HFFc6 (cell line): ENCODE measurements at regions not wholly inside any gene's neighbourhood (a gene's known extent, or its start where the extent isn't known, plus 50 kb on each side); places are given as distances from the start of the nearest gene placed in this dataset.

ENCODE experiments used
- DNase-seq: peaks from one replicate; pipeline ENCODE4 v3.0.0-alpha.2; 2018
- H3K27ac Mint-ChIP-seq: 2 replicates; pipeline ENCODE4 v1.8.0; 2020; ENCODE audit warnings: mild to moderate bottlenecking, mixed read lengths
- H3K27me3 Mint-ChIP-seq: 2 replicates; pipeline ENCODE4 v1.8.0; 2021; ENCODE audit warnings: mild to moderate bottlenecking, moderate library complexity, mixed read lengths; ENCODE audit not compliant: insufficient read depth
- H3K36me3 Mint-ChIP-seq: 2 replicates; pipeline ENCODE4 v1.8.0; 2021; ENCODE audit warnings: low read depth, mixed read lengths
- H3K4me1 Mint-ChIP-seq: 2 replicates; pipeline ENCODE4 v1.8.0; 2020; ENCODE audit warnings: low read depth, mixed read lengths
- H3K4me3 Mint-ChIP-seq: 2 replicates; pipeline ENCODE4 v1.8.0; 2020; ENCODE audit warnings: mild to moderate bottlenecking, moderate library complexity, mixed read lengths
- H3K9me3 Mint-ChIP-seq: 2 replicates; pipeline ENCODE4 v1.8.0; 2020; ENCODE audit warnings: mild to moderate bottlenecking, mixed read lengths
- CTCF ChIP-seq: fragments of 200-600 bp; sonication (generic); IDR thresholded peaks from 2 replicates; pipeline ENCODE4 v1.5.0; 2021; ENCODE audit warnings: antibody characterized with exemption, mild to moderate bottlenecking

GRCh38 chr5:108649106-108649505 is 98.6 kb upstream of the FER start:
- DNase-seq = no peak

GRCh38 chr5:108642170-108642906 is 105.4 kb upstream of the FER start:
- Mint-ChIP-seq H3K27ac (no peak overlapping the region), H3K36me3 (no peaks in the 10 kb centered on the region), H3K4me3 (peak overlapping the region; percentile 72), H3K27me3 (peaks cover 5% of the 10 kb centered on the region), H3K9me3 (peaks cover 8% of the 10 kb centered on the region), H3K4me1 (peaks cover 8% of the 10 kb centered on the region)
- DNase-seq = peak; percentile 63
- TF ChIP-seq CTCF = peak; percentile 89

More at GRCh38 chr5:108649106-108649505, 98.6 kb upstream of the FER start:
- peaks cover 8% of the 10 kb centered on the region for H3K9me3 Mint-ChIP-seq
- H3K36me3 Mint-ChIP-seq = no peaks in the 10 kb centered on the region
- TF ChIP-seq CTCF = no peak
- H3K27me3 Mint-ChIP-seq = peaks cover 2% of the 10 kb centered on the region
- H3K4me3 Mint-ChIP-seq = no peak overlapping the region
- H3K27ac Mint-ChIP-seq = no peak overlapping the region
- peaks cover 27% of the 10 kb centered on the region; the same call in 1 of the 2 replicates for H3K4me1 Mint-ChIP-seq

GRCh38 chr5:108641596-108641995 is 106.1 kb upstream of the FER start:
- Mint-ChIP-seq H3K27me3 (peaks cover 3% of the 10 kb centered on the region), H3K36me3 (no peaks in the 10 kb centered on the region), H3K27ac (no peak overlapping the region), H3K9me3 (peaks cover 1% of the 10 kb centered on the region; the same call in 1 of the 2 replicates), H3K4me3 (no peak overlapping the region), H3K4me1 (peaks cover 8% of the 10 kb centered on the region)
- DNase-seq = no peak
- no peak for TF ChIP-seq CTCF

GRCh38 chr5:108639366-108639765 is 108.3 kb upstream of the FER start:
- no peak for TF ChIP-seq CTCF
- H3K27ac Mint-ChIP-seq = no peak overlapping the region

GRCh38 chr5:108638021-108638420 is 109.7 kb upstream of the FER start:
- Mint-ChIP-seq H3K4me3 (no peak overlapping the region), H3K4me1 (peaks cover 8% of the 10 kb centered on the region), H3K27ac (no peak overlapping the region), H3K9me3 (no peaks in the 10 kb centered on the region), H3K36me3 (no peaks in the 10 kb centered on the region), H3K27me3 (peaks cover 3% of the 10 kb centered on the region; the same call in 1 of the 2 replicates)
- no peak for DNase-seq
- no peak for TF ChIP-seq CTCF

More at GRCh38 chr5:108639366-108639765, 108.3 kb upstream of the FER start:
- Mint-ChIP-seq H3K4me1 (peaks cover 8% of the 10 kb centered on the region), H3K4me3 (no peak overlapping the region), H3K27me3 (peaks cover 3% of the 10 kb centered on the region; the same call in 1 of the 2 replicates), H3K36me3 (no peaks in the 10 kb centered on the region), H3K9me3 (no peaks in the 10 kb centered on the region)
- DNase-seq = no peak
